ENCODE measurements at regions not wholly inside any gene's neighbourhood (a gene's known extent, or its start where the extent isn't known, plus 50 kb on each side); places are given as distances from the start of the nearest gene placed in this dataset.

DNA sequence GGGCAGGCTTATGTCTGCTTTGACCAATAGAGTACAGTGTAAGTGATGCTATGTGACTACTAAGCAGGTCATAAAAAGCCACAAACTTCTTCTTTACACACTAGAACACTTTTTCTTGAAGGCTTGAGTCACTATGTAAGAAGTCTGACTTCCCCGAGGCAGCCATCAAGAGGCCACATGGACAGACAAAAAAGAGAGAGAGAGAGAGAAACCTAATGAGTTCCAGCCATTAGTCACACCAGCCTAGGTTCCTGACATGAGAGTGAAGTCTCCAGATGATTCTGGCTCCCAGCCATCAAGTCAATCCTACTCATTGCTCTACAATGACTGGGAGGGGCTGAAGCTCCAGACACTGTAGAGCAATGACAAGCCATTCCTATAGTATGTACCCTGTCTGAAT is 101.4 kb downstream of the LHX9 start:
- TF ChIP-seq, protein P1, sequence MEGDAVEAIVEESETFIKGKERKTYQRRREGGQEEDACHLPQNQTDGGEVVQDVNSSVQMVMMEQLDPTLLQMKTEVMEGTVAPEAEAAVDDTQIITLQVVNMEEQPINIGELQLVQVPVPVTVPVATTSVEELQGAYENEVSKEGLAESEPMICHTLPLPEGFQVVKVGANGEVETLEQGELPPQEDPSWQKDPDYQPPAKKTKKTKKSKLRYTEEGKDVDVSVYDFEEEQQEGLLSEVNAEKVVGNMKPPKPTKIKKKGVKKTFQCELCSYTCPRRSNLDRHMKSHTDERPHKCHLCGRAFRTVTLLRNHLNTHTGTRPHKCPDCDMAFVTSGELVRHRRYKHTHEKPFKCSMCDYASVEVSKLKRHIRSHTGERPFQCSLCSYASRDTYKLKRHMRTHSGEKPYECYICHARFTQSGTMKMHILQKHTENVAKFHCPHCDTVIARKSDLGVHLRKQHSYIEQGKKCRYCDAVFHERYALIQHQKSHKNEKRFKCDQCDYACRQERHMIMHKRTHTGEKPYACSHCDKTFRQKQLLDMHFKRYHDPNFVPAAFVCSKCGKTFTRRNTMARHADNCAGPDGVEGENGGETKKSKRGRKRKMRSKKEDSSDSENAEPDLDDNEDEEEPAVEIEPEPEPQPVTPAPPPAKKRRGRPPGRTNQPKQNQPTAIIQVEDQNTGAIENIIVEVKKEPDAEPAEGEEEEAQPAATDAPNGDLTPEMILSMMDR (IDR thresholded peaks at IDR 0.05; ENCODE audit: low read depth, low read length, poor library complexity, severe bottlenecking): no peak
- TF ChIP-seq EZH2phosphoT487 (IDR thresholded peaks at IDR 0.05; ENCODE audit: borderline replicate concordance, low read length): no peak
